GM10266 (cell line): ENCODE measurements at regions not wholly inside any gene's neighbourhood (a gene's known extent, or its start where the extent isn't known, plus 50 kb on each side); places are given as distances from the start of the nearest gene placed in this dataset.

Experiments
- DNase-seq: peaks from one replicate; pipeline ENCODE4 v3.0.0; 2012; ENCODE audit errors: extremely low spot score
- TF ChIP-seq, protein P1 (sequence below): IDR thresholded peaks from 2 replicates; pipeline ENCODE4 v1.5.1; 2012; ENCODE audit warnings: mild to moderate bottlenecking, low read depth; ENCODE audit not compliant: control insufficient read depth, insufficient read depth; ENCODE audit errors: missing control alignments

DNA sequence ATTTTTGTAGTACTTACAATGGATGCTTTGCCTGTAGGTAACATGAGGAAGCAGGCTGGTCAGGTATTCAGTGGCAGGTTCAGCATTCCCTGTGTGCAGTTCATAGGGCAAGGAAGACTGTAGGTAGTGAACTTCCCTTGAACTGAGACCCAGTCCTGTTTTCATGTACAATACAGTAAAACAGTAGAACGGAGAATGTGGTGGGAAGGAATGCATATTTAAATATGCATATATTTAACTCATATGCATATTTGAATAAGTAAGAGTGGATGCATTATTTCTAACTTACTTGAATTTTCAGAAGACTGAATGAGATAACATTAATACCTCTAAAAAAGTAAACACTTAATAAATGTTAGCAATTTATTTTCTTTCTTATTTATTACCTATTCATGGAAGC, 147.6 kb upstream of the FLRT2 start:
- no peak for DNase-seq
- TF ChIP-seq, protein P1, sequence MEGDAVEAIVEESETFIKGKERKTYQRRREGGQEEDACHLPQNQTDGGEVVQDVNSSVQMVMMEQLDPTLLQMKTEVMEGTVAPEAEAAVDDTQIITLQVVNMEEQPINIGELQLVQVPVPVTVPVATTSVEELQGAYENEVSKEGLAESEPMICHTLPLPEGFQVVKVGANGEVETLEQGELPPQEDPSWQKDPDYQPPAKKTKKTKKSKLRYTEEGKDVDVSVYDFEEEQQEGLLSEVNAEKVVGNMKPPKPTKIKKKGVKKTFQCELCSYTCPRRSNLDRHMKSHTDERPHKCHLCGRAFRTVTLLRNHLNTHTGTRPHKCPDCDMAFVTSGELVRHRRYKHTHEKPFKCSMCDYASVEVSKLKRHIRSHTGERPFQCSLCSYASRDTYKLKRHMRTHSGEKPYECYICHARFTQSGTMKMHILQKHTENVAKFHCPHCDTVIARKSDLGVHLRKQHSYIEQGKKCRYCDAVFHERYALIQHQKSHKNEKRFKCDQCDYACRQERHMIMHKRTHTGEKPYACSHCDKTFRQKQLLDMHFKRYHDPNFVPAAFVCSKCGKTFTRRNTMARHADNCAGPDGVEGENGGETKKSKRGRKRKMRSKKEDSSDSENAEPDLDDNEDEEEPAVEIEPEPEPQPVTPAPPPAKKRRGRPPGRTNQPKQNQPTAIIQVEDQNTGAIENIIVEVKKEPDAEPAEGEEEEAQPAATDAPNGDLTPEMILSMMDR = no peak

DNA sequence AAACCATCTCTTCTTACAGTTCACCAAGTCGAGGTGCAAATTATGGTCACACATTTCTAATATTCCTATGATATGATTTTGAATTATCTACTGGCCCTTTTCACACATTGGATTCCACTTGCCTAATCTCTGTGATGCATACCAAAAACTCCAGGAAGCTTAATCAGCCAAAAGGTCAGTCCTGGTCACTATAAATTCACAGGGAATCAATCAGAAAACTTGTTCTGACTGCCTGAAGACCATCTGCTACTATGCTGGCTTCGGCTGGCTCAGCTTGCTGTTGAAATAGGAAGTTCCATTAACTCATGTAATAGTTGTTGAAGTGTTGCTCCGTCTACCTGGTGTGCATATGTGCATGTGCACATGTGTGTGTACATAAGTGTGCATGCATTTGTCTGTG, 142.8 kb upstream of the FLRT2 start:
- DNase-seq = no peak
- TF ChIP-seq, protein P1 = no peak

DNA sequence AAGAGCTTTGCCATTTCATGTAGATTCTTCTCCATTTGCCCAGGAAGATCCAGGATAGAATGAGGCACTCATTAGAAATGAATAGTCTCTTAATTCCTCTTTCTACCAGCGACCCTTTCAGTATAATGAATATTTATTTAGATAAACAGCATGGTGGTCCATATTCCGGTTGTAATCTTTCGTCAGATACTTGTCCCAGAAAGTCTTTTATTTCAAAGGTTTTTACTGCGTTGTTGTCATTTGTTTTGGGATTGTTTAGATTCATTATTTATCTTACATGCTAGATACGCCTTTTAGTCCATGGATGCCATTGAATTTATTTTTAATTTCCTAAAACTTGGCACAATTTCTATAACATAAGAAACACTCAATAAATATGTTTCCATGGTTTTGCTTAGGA, 139.7 kb upstream of the FLRT2 start:
- TF ChIP-seq, protein P1 = no peak
- DNase-seq = no peak

DNA sequence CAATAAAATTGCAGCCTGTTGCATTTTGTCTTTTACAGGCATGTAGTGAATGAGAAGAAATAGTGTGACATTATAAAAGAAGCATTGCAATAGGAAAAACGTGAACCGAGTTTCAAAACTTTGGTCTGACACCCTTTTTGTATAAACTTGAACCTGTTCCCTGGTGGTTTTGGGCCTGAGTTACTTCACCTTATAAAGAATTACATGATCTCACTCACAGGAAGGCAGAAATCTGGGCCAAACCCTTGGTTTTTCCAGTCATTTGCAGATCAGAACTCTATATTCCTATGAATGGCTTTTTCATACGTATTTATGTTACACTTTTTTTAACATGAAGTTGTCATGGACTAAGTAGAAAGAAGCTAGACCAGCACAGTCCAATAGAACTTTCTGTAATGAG, 138.5 kb upstream of the FLRT2 start:
- DNase-seq = no peak
- TF ChIP-seq, protein P1 = no peak

DNA sequence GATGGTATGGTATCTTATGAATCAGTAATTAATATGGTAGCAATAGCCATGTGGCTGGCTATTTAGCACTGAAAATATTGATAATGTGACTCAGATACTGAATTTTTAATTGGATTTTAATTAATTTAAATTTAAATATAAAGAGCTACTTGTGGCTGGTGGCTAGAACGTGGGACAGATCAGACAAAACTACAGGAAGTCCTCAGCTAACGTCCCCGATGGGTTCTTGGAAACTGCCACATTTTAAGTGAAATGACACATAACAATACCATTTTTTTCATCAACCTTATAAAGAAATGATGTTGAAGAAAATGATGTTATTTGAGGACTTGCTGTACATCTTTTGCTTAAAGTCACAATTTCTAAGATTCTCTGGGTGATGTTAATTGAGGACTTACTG, 138.1 kb upstream of the FLRT2 start:
- TF ChIP-seq, protein P1 = no peak
- DNase-seq = no peak

DNA sequence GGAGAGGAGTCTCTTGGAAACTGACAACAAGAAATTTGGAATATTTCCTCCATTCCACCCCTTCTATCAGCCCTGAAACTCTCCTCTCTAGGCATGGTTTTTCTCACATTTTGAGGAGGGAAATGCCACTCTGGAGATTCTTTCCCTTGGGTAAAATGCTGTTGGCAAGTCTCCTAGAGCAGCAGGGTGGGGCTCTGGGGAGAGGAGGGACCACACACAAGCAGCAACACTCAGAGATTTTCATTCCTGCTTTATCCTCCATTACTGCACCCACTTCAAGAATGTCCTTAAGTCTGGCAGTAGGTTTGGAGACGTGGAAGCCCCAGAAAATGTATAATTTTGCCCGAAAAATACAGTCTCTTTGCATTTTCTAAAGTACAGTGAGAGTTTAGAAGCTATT, 130.8 kb upstream of the FLRT2 start:
- TF ChIP-seq, protein P1 = no peak

DNA sequence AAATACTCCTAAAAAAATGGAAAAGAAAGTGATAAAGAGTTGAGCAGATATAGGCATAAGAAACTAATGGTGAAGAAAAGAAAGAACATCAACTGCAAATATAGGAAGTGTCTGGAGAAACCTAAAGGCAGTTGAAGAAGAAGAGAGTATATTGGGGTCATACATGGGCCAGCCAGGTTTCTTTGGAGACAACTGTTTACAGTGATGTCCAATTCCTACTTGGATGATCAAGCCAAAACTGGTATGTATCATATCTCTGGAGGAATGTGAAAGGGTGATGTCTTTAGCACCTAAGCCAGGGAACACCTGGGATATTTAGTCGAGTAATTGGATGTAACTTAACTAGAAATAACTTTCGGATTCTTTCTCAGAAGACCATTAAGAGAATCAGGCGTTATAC, 129.3 kb upstream of the FLRT2 start:
- TF ChIP-seq, protein P1 = no peak
- no peak for DNase-seq

More for the DNA sequence above, 130.8 kb upstream of the FLRT2 start:
- no peak for DNase-seq
